OCI-LY3 (cell line): ENCODE measurements at regions not wholly inside any gene's neighbourhood (a gene's known extent, or its start where the extent isn't known, plus 50 kb on each side); places are given as distances from the start of the nearest gene placed in this dataset.
"Not testable (repeated sequence)": the region's sequence is repeated elsewhere in the genome, so short reads cannot be mapped to it uniquely, and the experiment has no call there.

Experiments
- H2AFZ ChIP-seq: fragments of 200-600, 300-600 bp; shearing (Covaris generic); 2 replicates; pipeline ENCODE4 v1.6.0; 2014; ENCODE audit warnings: antibody characterized with exemption, low read depth, low read length
- H3K27ac ChIP-seq: fragments of 200-600, 300-600 bp; sonication (generic); 2 replicates; pipeline ENCODE4 v1.5.1; 2014; ENCODE audit warnings: mild to moderate bottlenecking, low read length, moderate library complexity, mixed read lengths
- H3K27me3 ChIP-seq: fragments of 200-600, 300-600 bp; sonication (generic); 2 replicates; pipeline ENCODE4 v1.6.1; 2014; ENCODE audit warnings: low read depth, low read length, mixed read lengths
- H3K36me3 ChIP-seq: fragments of 200-600, 300-600 bp; sonication (generic); replicated peaks from 2 replicates; pipeline ENCODE3; 2014; ENCODE audit warnings: low read depth, low read length, mixed read lengths
- H3K4me1 ChIP-seq: fragments of 300-600, 200-600 bp; sonication (generic); 2 replicates; pipeline ENCODE4 v1.6.1; 2014; ENCODE audit warnings: low read length, mixed read lengths
- H3K4me2 ChIP-seq: fragments of 200-600, 300-600 bp; sonication (generic); 2 replicates; pipeline ENCODE4 v1.6.1; 2014; ENCODE audit warnings: low read length, mixed read lengths
- H3K4me3 ChIP-seq: fragments of 300-600, 200-600 bp; sonication (generic); 2 replicates; pipeline ENCODE4 v1.5.1; 2014; ENCODE audit warnings: antibody characterized with exemption, mild to moderate bottlenecking, low read length, moderate library complexity
- H3K79me2 ChIP-seq: fragments of 300-600, 200-600 bp; shearing (Covaris generic); 2 replicates; pipeline ENCODE4 v1.6.1; 2014; ENCODE audit warnings: mild to moderate bottlenecking, low read length, mixed read lengths
- H3K9ac ChIP-seq: fragments of 300-600, 200-600 bp; shearing (Covaris generic); 2 replicates; pipeline ENCODE4 v1.6.0; 2014; ENCODE audit warnings: mild to moderate bottlenecking, low read length, moderate library complexity
- H3K9me3 ChIP-seq: fragments of 200-600, 300-600 bp; shearing (Covaris generic); 2 replicates; pipeline ENCODE4 v1.6.1; 2014; ENCODE audit warnings: low read length, mixed read lengths; ENCODE audit not compliant: insufficient read depth
- H4K20me1 ChIP-seq: fragments of 200-600, 300-600 bp; sonication (generic); 2 replicates; pipeline ENCODE4 v1.6.1; 2016; ENCODE audit warnings: low read length, mixed read lengths; ENCODE audit not compliant: insufficient read depth

DNA sequence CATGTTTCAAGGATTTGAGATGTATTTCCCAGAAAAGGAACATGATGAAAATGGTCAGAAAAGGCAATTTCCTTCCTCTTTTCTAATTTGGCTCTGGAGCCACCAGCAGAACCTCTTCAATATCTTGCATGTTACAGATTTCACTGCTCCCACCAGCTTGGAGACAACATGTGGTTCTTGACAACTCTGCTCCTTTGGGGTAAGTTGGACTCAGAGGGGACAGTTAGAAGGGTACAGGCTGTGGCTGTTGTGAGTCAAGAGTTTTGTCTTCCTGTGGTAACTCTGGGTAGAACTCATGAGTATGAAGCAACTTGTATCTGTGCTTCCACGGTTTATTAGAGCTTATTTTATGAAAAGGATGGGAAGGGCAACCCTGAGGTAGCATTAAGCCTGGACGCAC lies 97.2 kb downstream of the FAM72C start:
- H3K4me2 ChIP-seq, H3K9me3 ChIP-seq, H3K27me3 ChIP-seq, H3K4me1 ChIP-seq, H2AFZ ChIP-seq, H3K36me3 ChIP-seq, H4K20me1 ChIP-seq, H3K9ac ChIP-seq, H3K27ac ChIP-seq, H3K4me3 ChIP-seq, H3K79me2 ChIP-seq: not testable (repeated sequence)

GRCh38 chr1:143873650-143874049 lies 98.1 kb downstream of the FAM72C start:
- not testable (repeated sequence) for H3K4me1 ChIP-seq, H3K27ac ChIP-seq, H3K4me3 ChIP-seq, H3K9ac ChIP-seq, H4K20me1 ChIP-seq, H3K9me3 ChIP-seq, H3K27me3 ChIP-seq, H2AFZ ChIP-seq, H3K36me3 ChIP-seq, H3K79me2 ChIP-seq, H3K4me2 ChIP-seq

GRCh38 chr1:143870388-143870787 lies 101.4 kb downstream of the FAM72C start:
- H3K4me3 ChIP-seq, H2AFZ ChIP-seq, H3K4me2 ChIP-seq, H3K27me3 ChIP-seq, H3K9me3 ChIP-seq, H4K20me1 ChIP-seq, H3K36me3 ChIP-seq, H3K4me1 ChIP-seq, H3K9ac ChIP-seq, H3K79me2 ChIP-seq, H3K27ac ChIP-seq: not testable (repeated sequence)

DNA sequence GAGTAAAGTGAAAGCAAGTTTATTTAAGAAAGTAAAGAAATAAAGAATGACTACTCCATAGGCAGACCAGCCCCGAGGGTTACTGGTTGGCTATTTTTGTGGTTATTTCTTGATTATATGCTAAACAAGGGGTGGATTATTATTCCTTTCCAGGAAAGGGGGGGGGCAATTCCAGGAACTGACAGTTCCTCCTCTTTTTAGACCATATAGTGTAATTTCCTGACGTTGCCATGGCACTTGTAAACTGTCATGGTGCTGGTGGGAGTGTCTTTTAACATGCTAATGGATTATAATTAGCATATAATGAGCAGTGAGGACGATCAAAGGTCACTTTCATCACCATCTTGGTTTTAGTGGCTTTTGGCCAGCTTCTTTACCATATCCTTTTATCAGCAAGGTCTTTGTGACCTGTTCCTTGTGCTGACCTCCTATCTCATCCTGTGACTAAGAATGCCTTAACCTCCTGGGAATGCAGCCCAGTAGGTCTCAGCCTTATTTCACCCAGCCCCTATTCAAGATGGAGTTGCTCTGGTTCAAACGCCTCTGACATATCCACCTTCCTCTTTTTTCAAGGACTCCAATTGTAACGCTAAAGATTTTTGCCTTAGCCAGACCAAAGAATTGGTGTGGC lies 104.1 kb downstream of the FAM72C start:
- not testable (repeated sequence) for H3K4me3 ChIP-seq, H3K36me3 ChIP-seq, H3K4me1 ChIP-seq, H3K79me2 ChIP-seq, H3K27ac ChIP-seq, H3K9me3 ChIP-seq, H3K27me3 ChIP-seq, H2AFZ ChIP-seq, H3K4me2 ChIP-seq, H3K9ac ChIP-seq, H4K20me1 ChIP-seq

DNA sequence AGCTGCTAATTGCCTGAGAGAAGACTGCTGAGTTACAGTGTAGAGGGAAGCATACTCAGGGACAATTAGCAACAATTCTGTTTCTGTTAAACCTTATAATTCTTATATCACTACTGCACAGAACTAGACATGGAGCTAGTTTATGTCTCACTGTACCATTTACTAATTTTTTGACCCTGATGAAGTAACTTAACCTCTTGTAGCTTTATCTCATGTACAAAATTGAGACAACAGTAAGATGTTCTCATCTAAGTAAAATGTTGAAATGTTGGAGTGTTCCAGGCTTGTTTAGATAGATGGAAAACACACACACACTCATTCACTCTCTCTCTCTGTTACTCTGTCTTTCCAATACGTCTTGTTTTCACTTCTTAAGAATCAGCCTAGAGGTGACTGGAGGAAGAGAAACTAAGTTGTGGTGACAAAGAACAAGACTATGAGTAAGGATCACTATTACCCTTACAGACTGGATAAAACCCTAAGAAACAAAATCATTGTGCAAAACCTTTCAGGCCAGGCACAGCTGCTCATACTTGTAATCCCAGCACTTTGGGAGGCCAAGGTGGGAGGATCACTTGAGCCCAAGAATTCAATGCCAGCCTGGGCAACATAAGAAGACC lies 107.8 kb downstream of the FAM72C start:
- not testable (repeated sequence) for H4K20me1 ChIP-seq, H3K79me2 ChIP-seq, H3K4me2 ChIP-seq, H3K4me3 ChIP-seq, H3K4me1 ChIP-seq, H3K9me3 ChIP-seq, H3K27ac ChIP-seq, H3K27me3 ChIP-seq, H3K9ac ChIP-seq, H2AFZ ChIP-seq, H3K36me3 ChIP-seq

- not testable (repeated sequence) for H3K79me2 ChIP-seq, H2AFZ ChIP-seq, H3K9me3 ChIP-seq, H3K4me2 ChIP-seq, H3K4me1 ChIP-seq, H3K27ac ChIP-seq, H3K36me3 ChIP-seq, H4K20me1 ChIP-seq, H3K27me3 ChIP-seq, H3K4me3 ChIP-seq, H3K9ac ChIP-seq
Observed at GRCh38 chr1:143862722-143863121, 109.1 kb downstream of the FAM72C start.

DNA sequence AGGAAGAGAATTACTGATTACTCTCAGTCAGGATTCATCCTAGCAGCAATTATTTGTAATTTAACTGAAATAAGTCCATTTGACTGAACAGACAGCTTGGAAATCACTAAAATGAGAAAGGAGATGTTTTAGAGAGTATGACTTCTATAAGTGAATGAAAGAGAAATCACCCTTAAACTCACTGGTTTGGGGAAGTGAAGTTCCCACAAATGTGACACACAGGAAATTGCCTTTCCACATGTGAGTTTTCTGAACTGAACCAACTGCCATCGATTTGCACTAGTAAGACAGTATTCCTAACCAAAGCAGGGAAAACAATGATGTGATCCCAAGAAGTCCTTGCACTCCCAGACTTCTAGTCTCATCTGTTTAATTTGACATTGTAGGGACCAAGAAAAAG lies 110.5 kb downstream of the FAM72C start:
- not testable (repeated sequence) for H3K4me1 ChIP-seq, H3K27ac ChIP-seq, H3K9me3 ChIP-seq, H3K36me3 ChIP-seq, H3K79me2 ChIP-seq, H4K20me1 ChIP-seq, H3K27me3 ChIP-seq, H3K9ac ChIP-seq, H3K4me2 ChIP-seq, H2AFZ ChIP-seq, H3K4me3 ChIP-seq

DNA sequence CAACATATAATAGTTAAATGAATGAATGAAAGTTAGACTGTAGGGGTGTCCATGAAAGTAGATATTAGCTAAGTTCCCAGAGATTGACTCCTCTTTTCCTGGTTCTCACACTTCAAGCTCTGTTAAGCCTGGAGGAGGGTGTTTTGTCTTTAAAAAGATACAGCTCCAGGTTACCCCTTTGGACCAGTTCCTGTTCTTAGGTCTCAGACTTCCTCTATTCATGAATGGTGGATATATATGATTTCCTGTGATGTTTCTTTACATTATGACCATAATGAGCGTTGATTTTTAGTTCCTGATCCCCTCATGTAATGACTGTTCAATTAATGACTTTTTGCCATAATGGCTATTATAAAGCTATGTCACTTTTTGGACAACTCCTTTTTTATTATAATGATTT lies 115.9 kb downstream of the FAM72C start:
- not testable (repeated sequence) for H4K20me1 ChIP-seq, H3K4me2 ChIP-seq, H3K79me2 ChIP-seq, H3K9me3 ChIP-seq, H3K27ac ChIP-seq, H3K4me3 ChIP-seq, H3K9ac ChIP-seq, H3K27me3 ChIP-seq, H2AFZ ChIP-seq, H3K4me1 ChIP-seq, H3K36me3 ChIP-seq

DNA sequence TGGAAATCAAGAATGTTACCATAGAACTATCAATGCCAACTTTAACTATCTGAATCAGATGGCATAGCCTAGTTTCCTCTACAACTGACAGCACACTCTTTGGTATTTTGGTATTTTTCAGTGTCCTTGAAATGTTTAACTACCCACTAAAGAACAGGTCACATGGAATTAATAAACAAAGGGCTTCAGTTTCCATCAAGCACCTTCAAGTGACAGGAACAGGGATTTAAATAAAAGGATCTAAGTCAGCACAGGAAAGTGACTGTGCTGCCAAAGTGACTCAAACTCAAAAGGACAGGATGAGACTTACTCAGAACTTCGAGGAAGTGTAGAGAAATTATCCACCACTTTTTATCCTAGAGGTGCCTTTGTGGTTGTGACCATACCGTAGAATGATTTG lies 117.7 kb downstream of the FAM72C start:
- not testable (repeated sequence) for H3K27ac ChIP-seq, H3K4me1 ChIP-seq, H4K20me1 ChIP-seq, H3K4me2 ChIP-seq, H2AFZ ChIP-seq, H3K9ac ChIP-seq, H3K9me3 ChIP-seq, H3K27me3 ChIP-seq, H3K79me2 ChIP-seq, H3K36me3 ChIP-seq, H3K4me3 ChIP-seq

GRCh38 chr1:143850637-143851036 lies 121.1 kb downstream of the FAM72C start:
- H2AFZ ChIP-seq, H3K9me3 ChIP-seq, H3K36me3 ChIP-seq, H3K27ac ChIP-seq, H3K27me3 ChIP-seq, H3K4me3 ChIP-seq, H3K4me2 ChIP-seq, H3K79me2 ChIP-seq, H4K20me1 ChIP-seq, H3K9ac ChIP-seq, H3K4me1 ChIP-seq: not testable (repeated sequence)
